ENCODE measurements at regions not wholly inside any gene's neighbourhood (a gene's known extent, or its start where the extent isn't known, plus 50 kb on each side); places are given as distances from the start of the nearest gene placed in this dataset.

- TF ChIP-seq CTCF (IDR thresholded peaks at IDR 0.05; ENCODE audit: low read depth, low read length): no peak
- TF ChIP-seq EZH2phosphoT487 (IDR thresholded peaks at IDR 0.05; ENCODE audit: low read depth): no peak
Observed at GRCh38 chr3:13135251-13135810, 62.1 kb upstream of the IQSEC1 start.
